Fibroblast of lung (primary cell): ENCODE measurements at regions not wholly inside any gene's neighbourhood (a gene's known extent, or its start where the extent isn't known, plus 50 kb on each side); places are given as distances from the start of the nearest gene placed in this dataset.

Experiments used
- DNase-seq, 2 donors: peaks; one replicate each; pipeline versions ENCODE4 v3.0.0 to v3.0.0-alpha.2; 2010; ENCODE audit warnings: low read depth in 2 of 2
- H2AFZ ChIP-seq: 2 replicates; pipeline ENCODE4 v1.5.1; 2012; ENCODE audit warnings: low read length, control low read depth, inconsistent platforms
- H3K27ac ChIP-seq: 2 replicates; pipeline ENCODE4 v1.5.1; 2011; ENCODE audit warnings: low read length, control low read depth; ENCODE audit not compliant: insufficient read depth
- H3K27me3 ChIP-seq: 2 replicates; pipeline ENCODE4 v1.5.1; 2011; ENCODE audit warnings: mild to moderate bottlenecking, low read length; ENCODE audit not compliant: control insufficient read depth, insufficient read depth
- H3K36me3 ChIP-seq: 2 replicates; pipeline ENCODE4 v1.5.1; 2011; ENCODE audit warnings: low read length; ENCODE audit not compliant: control insufficient read depth, insufficient read depth
- H3K4me1 ChIP-seq: 2 replicates; pipeline ENCODE4 v1.5.1; 2011; ENCODE audit warnings: low read length; ENCODE audit not compliant: control insufficient read depth, insufficient read depth; ENCODE audit errors: extremely low read depth
- H3K4me2 ChIP-seq: 2 replicates; pipeline ENCODE4 v1.5.1; 2011; ENCODE audit warnings: low read length, control low read depth; ENCODE audit not compliant: insufficient read depth; ENCODE audit errors: extremely low read depth
- H3K4me3 ChIP-seq, 4 experiments: fragments of 200-600 bp in 1 of 4; sonication (generic) in 1 of 4; replicated peaks in 1 of 4; 2 replicates each; pipeline ENCODE4 v1.5.1; 2011 to 2016; ENCODE audit warnings: low read length in 4 of 4, low read depth in 3 of 4, mild to moderate bottlenecking in 3 of 4, control low read depth in 2 of 4, inconsistent platforms in 1 of 4, mixed read lengths in 1 of 4; ENCODE audit not compliant: insufficient read depth in 1 of 4; ENCODE audit errors: control extremely low read depth in 1 of 4
- H3K79me2 ChIP-seq: 2 replicates; pipeline ENCODE4 v1.5.1; 2012; ENCODE audit warnings: mild to moderate bottlenecking, low read length, inconsistent platforms; ENCODE audit not compliant: control insufficient read depth, insufficient read depth
- H3K9ac ChIP-seq: 2 replicates; pipeline ENCODE4 v1.5.1; 2011; ENCODE audit warnings: mild to moderate bottlenecking, low read length, control low read depth; ENCODE audit not compliant: insufficient read depth
- H3K9me3 ChIP-seq: 2 replicates; pipeline ENCODE4 v1.5.1; 2012; ENCODE audit warnings: low read depth, low read length; ENCODE audit not compliant: control insufficient read depth, insufficient read depth
- H4K20me1 ChIP-seq: 2 replicates; pipeline ENCODE4 v1.5.1; 2011; ENCODE audit warnings: low read length; ENCODE audit not compliant: control insufficient read depth, insufficient read depth; ENCODE audit errors: extremely low read depth
- EZH2 ChIP-seq: IDR thresholded peaks from 2 replicates; pipeline ENCODE4 v1.5.1; 2012; ENCODE audit warnings: low read length, control low read depth, mild to moderate bottlenecking; ENCODE audit errors: missing control alignments
- TF ChIP-seq, protein P1 (sequence below), 2 donors: IDR thresholded peaks in 1 of 2; conservative IDR thresholded peaks in 1 of 2; 1 replicate in 1 of 2; 2 replicates in 1 of 2; pipeline ENCODE4 v1.5.1; 2011 to 2012; ENCODE audit warnings: low read length in 2 of 2, control low read depth in 1 of 2, inconsistent platforms in 1 of 2, low read depth in 1 of 2, mild to moderate bottlenecking in 1 of 2

- TF ChIP-seq, protein P1, sequence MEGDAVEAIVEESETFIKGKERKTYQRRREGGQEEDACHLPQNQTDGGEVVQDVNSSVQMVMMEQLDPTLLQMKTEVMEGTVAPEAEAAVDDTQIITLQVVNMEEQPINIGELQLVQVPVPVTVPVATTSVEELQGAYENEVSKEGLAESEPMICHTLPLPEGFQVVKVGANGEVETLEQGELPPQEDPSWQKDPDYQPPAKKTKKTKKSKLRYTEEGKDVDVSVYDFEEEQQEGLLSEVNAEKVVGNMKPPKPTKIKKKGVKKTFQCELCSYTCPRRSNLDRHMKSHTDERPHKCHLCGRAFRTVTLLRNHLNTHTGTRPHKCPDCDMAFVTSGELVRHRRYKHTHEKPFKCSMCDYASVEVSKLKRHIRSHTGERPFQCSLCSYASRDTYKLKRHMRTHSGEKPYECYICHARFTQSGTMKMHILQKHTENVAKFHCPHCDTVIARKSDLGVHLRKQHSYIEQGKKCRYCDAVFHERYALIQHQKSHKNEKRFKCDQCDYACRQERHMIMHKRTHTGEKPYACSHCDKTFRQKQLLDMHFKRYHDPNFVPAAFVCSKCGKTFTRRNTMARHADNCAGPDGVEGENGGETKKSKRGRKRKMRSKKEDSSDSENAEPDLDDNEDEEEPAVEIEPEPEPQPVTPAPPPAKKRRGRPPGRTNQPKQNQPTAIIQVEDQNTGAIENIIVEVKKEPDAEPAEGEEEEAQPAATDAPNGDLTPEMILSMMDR (conservative IDR thresholded peaks at IDR 0.05 in 1 of 2, IDR thresholded peaks at IDR 0.05 in 1 of 2; ENCODE audit: low read depth in 1 of 2, low read length in 2 of 2) = no peak
- TF ChIP-seq EZH2 = no peak
- DNase-seq = peak in 1 of 2 donors; percentile 26
Observed at GRCh38 chr21:19810779-19811178, 1187.4 kb upstream of the NCAM2 start.

DNA sequence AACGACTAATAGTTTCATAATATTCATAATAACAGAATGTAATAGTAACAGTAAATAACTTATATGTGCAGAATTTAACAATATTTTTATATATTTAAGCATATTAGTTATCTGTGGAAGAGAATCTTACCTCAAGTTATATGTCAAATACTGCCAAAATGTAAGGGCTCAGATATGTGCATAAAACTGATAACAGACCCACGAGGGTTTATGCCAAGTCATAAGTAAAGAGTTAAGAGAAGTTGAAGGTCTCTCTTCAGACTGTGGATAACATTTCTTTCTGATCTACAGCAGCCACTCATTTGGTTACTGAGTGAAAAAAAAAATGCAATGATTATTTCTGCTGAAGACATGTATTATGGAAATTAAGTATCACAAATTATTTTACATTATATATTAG is 1167.8 kb upstream of the NCAM2 start:
- Histone ChIP-seq H3K9ac (no peak overlapping the region), H2AFZ (no peak overlapping the region), H3K79me2 (no peaks in the 10 kb centered on the region), H3K27me3 (no peaks in the 10 kb centered on the region), H3K9me3 (no peaks in the 10 kb centered on the region), H3K4me3 (no peak overlapping the region), H3K36me3 (no peaks in the 10 kb centered on the region), H3K4me2 (no peak overlapping the region), H3K27ac (no peak overlapping the region), H3K4me1 (no peaks in the 10 kb centered on the region), H4K20me1 (no peaks in the 10 kb centered on the region)
- no peak for TF ChIP-seq EZH2
- TF ChIP-seq, protein P1 (conservative IDR thresholded peaks at IDR 0.05 in 1 of 2, IDR thresholded peaks at IDR 0.05 in 1 of 2; ENCODE audit: low read depth in 1 of 2, low read length in 2 of 2) = no peak
- no peak for DNase-seq

More at GRCh38 chr21:19810779-19811178, 1187.4 kb upstream of the NCAM2 start:
- no peak overlapping the region for H2AFZ ChIP-seq
- H3K79me2 ChIP-seq = no peaks in the 10 kb centered on the region
- H3K4me2 ChIP-seq = no peak overlapping the region
- H3K4me3 ChIP-seq = no peak overlapping the region
- H3K27me3 ChIP-seq = no peaks in the 10 kb centered on the region
- no peaks in the 10 kb centered on the region for H3K9me3 ChIP-seq
- no peak overlapping the region for H3K9ac ChIP-seq
- no peaks in the 10 kb centered on the region for H3K36me3 ChIP-seq
- no peaks in the 10 kb centered on the region for H4K20me1 ChIP-seq
- no peak overlapping the region for H3K27ac ChIP-seq
- H3K4me1 ChIP-seq = no peaks in the 10 kb centered on the region

DNA sequence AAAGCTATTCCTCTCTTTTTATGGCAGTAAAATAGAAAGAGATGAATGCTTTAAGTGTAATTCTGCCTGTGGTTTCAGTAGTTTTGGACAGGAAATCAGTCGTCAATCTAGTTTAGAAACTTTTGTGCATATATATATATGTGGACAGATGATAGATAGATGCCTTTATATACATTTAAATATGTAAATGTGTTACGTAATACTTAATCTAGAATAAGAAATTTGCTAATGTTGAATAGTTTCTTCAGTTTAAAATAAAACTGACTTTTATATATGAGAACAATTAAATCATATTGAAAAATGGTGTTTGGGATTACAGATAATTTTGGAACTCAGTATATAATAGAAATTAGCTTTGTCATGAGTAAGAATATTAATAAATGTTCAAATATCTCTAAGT is 1165.7 kb upstream of the NCAM2 start:
- H3K9me3 ChIP-seq = no peaks in the 10 kb centered on the region
- H3K27me3 ChIP-seq = no peaks in the 10 kb centered on the region
- DNase-seq = no peak
- TF ChIP-seq, protein P1 (conservative IDR thresholded peaks at IDR 0.05 in 1 of 2, IDR thresholded peaks at IDR 0.05 in 1 of 2; ENCODE audit: low read depth in 1 of 2, low read length in 2 of 2) = no peak
- TF ChIP-seq EZH2 = no peak
- no peaks in the 10 kb centered on the region for H3K36me3 ChIP-seq
- no peak overlapping the region for H3K9ac ChIP-seq
- no peak overlapping the region for H3K27ac ChIP-seq
- H2AFZ ChIP-seq = no peak overlapping the region
- no peaks in the 10 kb centered on the region for H3K79me2 ChIP-seq
- no peaks in the 10 kb centered on the region for H4K20me1 ChIP-seq
- no peak overlapping the region for H3K4me2 ChIP-seq
- no peak overlapping the region for H3K4me3 ChIP-seq
- H3K4me1 ChIP-seq = no peaks in the 10 kb centered on the region
